GM23338 (cell line): ENCODE measurements at regions not wholly inside any gene's neighbourhood (a gene's known extent, or its start where the extent isn't known, plus 50 kb on each side); places are given as distances from the start of the nearest gene placed in this dataset.

Experiments
- ATAC-seq: fragments of 200-7000 bp; cut with Tn5 transposase; 3 replicates; pipeline ENCODE4 v1.9.1; 2020
- DNase-seq: peaks from one replicate; pipeline ENCODE4 v3.0.0-alpha.2; 2015; ENCODE audit warnings: low spot score
- H2AFZ ChIP-seq: fragments of 200-600 bp; sonication (generic); 2 replicates; pipeline ENCODE4 v1.8.0; 2016; ENCODE audit warnings: antibody characterized with exemption, mild to moderate bottlenecking, moderate library complexity
- H3F3A ChIP-seq: fragments of 200-600 bp; sonication (generic); replicated peaks from 2 replicates; pipeline ENCODE4 v1.8.0; 2017; ENCODE audit warnings: antibody characterized with exemption, mixed run types, low read depth
- H3K27ac ChIP-seq: fragments of 200-600 bp; sonication (generic); 2 replicates; pipeline ENCODE4 v1.6.1; 2016; ENCODE audit warnings: low read depth
- H3K27me3 ChIP-seq: fragments of 200-600 bp; sonication (generic); 2 replicates; pipeline ENCODE4 v1.8.0; 2016; ENCODE audit warnings: mild to moderate bottlenecking, mixed run types, moderate library complexity; ENCODE audit not compliant: insufficient read depth
- H3K36me3 ChIP-seq: fragments of 200-600 bp; sonication (generic); 2 replicates; pipeline ENCODE4 v1.8.0; 2016; ENCODE audit warnings: mild to moderate bottlenecking; ENCODE audit not compliant: insufficient read depth
- H3K4me1 ChIP-seq: fragments of 200-600 bp; sonication (generic); 2 replicates; pipeline ENCODE4 v1.8.0; 2016; ENCODE audit warnings: mild to moderate bottlenecking, moderate library complexity; ENCODE audit not compliant: insufficient read depth
- H3K4me2 ChIP-seq: fragments of 200-600 bp; sonication (generic); 2 replicates; pipeline ENCODE4 v1.7.1; 2017; ENCODE audit warnings: mixed run types
- H3K4me3 ChIP-seq: fragments of 200-600 bp; sonication (generic); 2 replicates; pipeline ENCODE4 v1.6.1; 2016; ENCODE audit warnings: mixed run types
- H3K79me2 ChIP-seq: fragments of 200-600 bp; sonication (generic); replicated peaks from 2 replicates; pipeline ENCODE4 v1.8.0; 2017; ENCODE audit warnings: mild to moderate bottlenecking; ENCODE audit not compliant: insufficient read depth
- H3K9me2 ChIP-seq: fragments of 200-600 bp; sonication (generic); 2 replicates; pipeline ENCODE4 v1.8.0; 2017; ENCODE audit not compliant: insufficient read depth
- H4K20me1 ChIP-seq: fragments of 200-600 bp; sonication (generic); replicated peaks from 2 replicates; pipeline ENCODE4 v1.8.0; 2017; ENCODE audit warnings: mild to moderate bottlenecking; ENCODE audit not compliant: insufficient read depth
- H3K27ac Mint-ChIP-seq: 2 replicates; pipeline ENCODE4 v1.8.0; 2020; ENCODE audit warnings: inconsistent platforms, mild to moderate bottlenecking, moderate library complexity, mixed read lengths
- H3K27me3 Mint-ChIP-seq: 3 replicates; pipeline ENCODE4 v1.8.0; 2022; ENCODE audit warnings: low read depth, mild to moderate bottlenecking, moderate library complexity, mixed read lengths, inconsistent platforms; ENCODE audit not compliant: insufficient read depth, poor library complexity
- H3K36me3 Mint-ChIP-seq: 3 replicates; pipeline ENCODE4 v1.8.0; 2021; ENCODE audit warnings: low read depth, mild to moderate bottlenecking, inconsistent platforms, moderate library complexity, mixed read lengths
- H3K4me1 Mint-ChIP-seq: 3 replicates; pipeline ENCODE4 v1.8.0; 2020; ENCODE audit warnings: mild to moderate bottlenecking, inconsistent platforms, mixed read lengths
- H3K4me3 Mint-ChIP-seq: 3 replicates; pipeline ENCODE4 v1.8.0; 2021; ENCODE audit warnings: moderate library complexity, mild to moderate bottlenecking, inconsistent platforms, mixed read lengths
- H3K9me3 Mint-ChIP-seq: 3 replicates; pipeline ENCODE4 v1.8.0; 2020; ENCODE audit warnings: moderate library complexity, mild to moderate bottlenecking, inconsistent platforms, mixed read lengths
- CREB1 ChIP-seq: fragments of 250-450 bp; sonication (Bioruptor Pico); IDR thresholded peaks from 2 replicates; pipeline ENCODE4 v1.5.0; 2020; ENCODE audit warnings: low read depth, mild to moderate bottlenecking, moderate library complexity
- EZH2 ChIP-seq: fragments of 200-600 bp; sonication (generic); IDR thresholded peaks from one replicate; pipeline ENCODE4 v1.8.0; 2017; ENCODE audit warnings: antibody characterized with exemption, mild to moderate bottlenecking, low read depth; ENCODE audit not compliant: unreplicated experiment
- EZH2phosphoT487 ChIP-seq: fragments of 200-600 bp; sonication (generic); IDR thresholded peaks from one replicate; pipeline ENCODE4 v1.8.1; 2018; ENCODE audit warnings: antibody characterized with exemption; ENCODE audit not compliant: unreplicated experiment
- JUNB ChIP-seq: IDR thresholded peaks from one replicate; pipeline ENCODE4 v1.6.1; 2016; ENCODE audit warnings: antibody characterized with exemption; ENCODE audit not compliant: unreplicated experiment
- NANOG ChIP-seq: IDR thresholded peaks from 2 replicates; pipeline ENCODE4 v1.6.1; 2016; ENCODE audit warnings: antibody characterized with exemption, borderline replicate concordance
- POLR2AphosphoS5 ChIP-seq: IDR thresholded peaks from 2 replicates; pipeline ENCODE4 v1.6.1; 2016; ENCODE audit warnings: antibody characterized with exemption, low read depth
- REST ChIP-seq: IDR thresholded peaks from one replicate; pipeline ENCODE4 v1.6.1; 2018; ENCODE audit warnings: antibody characterized with exemption; ENCODE audit not compliant: unreplicated experiment
- STAT1 ChIP-seq: IDR thresholded peaks from one replicate; pipeline ENCODE4 v1.6.1; 2016; ENCODE audit warnings: antibody characterized with exemption; ENCODE audit not compliant: unreplicated experiment
- ZNF114 ChIP-seq: fragments of 250-450 bp; sonication (Bioruptor Pico); IDR thresholded peaks from 2 replicates; pipeline ENCODE4 v1.5.0; 2020; ENCODE audit warnings: mild to moderate bottlenecking, moderate library complexity
- ZNF331 ChIP-seq: fragments of 250-450 bp; sonication (Bioruptor Pico); IDR thresholded peaks from 2 replicates; pipeline ENCODE4 v1.5.0; 2020; ENCODE audit warnings: low read depth, mild to moderate bottlenecking, moderate library complexity
- TF ChIP-seq, protein P1 (sequence below): fragments of 250-450 bp; sonication (Bioruptor Pico); IDR thresholded peaks from 2 replicates; pipeline ENCODE4 v1.5.0; 2020; ENCODE audit warnings: mild to moderate bottlenecking, moderate library complexity
- TF ChIP-seq, protein P2 (sequence below), 2 experiments: fragments of 200-600 bp in 1 of 2; sonication (generic) in 1 of 2; conservative IDR thresholded peaks; 2 replicates each; pipeline versions ENCODE4 v1.5.1 to v1.6.1; 2016 to 2017; ENCODE audit warnings: antibody characterized with exemption in 2 of 2, low read depth in 2 of 2, mild to moderate bottlenecking in 2 of 2, moderate library complexity in 1 of 2
- TF ChIP-seq, protein P3 (sequence below): IDR thresholded peaks from 2 replicates; pipeline ENCODE4 v1.6.1; 2016; ENCODE audit warnings: antibody characterized with exemption

DNA sequence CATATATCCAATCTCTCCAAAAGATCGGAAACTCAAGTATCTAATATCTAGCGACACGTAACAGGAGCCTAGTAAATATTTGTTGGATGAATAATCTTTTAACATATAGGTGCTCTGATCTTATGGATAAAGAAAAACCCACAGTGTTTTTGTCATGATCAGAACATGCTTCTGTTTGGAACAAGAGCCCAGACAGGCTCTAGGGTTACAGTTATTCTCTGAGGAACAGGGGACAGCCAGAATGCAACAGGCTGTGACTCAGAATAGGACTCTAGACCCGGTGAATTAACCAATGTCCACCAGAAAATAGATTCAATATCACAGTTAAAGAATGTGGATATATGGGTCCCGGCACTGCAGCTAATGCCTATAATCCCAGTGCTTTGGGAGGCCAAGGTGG is 296.1 kb upstream of the FZD8 start:
- Mint-ChIP-seq H3K27ac (no peak overlapping the region), H3K4me1 (peaks cover 13% of the 10 kb centered on the region), H3K36me3 (no peaks in the 10 kb centered on the region), H3K9me3 (no peaks in the 10 kb centered on the region; the same call in 2 of the 3 replicates), H3K27me3 (peaks cover 5% of the 10 kb centered on the region), H3K4me3 (no peak overlapping the region)
- Histone ChIP-seq H3K36me3 (no peaks in the 10 kb centered on the region), H3K4me2 (no peak overlapping the region), H3K79me2 (no peaks in the 10 kb centered on the region), H3K4me1 (peaks cover 8% of the 10 kb centered on the region; the same call in 1 of the 2 replicates), H3K27ac (no peak overlapping the region), H3K9me2 (peaks cover 4% of the 10 kb centered on the region; the same call in 1 of the 2 replicates), H4K20me1 (no peaks in the 10 kb centered on the region), H3F3A (no peaks in the 10 kb centered on the region), H2AFZ (no peak overlapping the region), H3K4me3 (no peak overlapping the region), H3K27me3 (no peaks in the 10 kb centered on the region)
- no peak for TF ChIP-seq EZH2phosphoT487
- TF ChIP-seq JUNB, result no peak
- no peak for TF ChIP-seq STAT1
- TF ChIP-seq ZNF114, result no peak
- TF ChIP-seq, protein P1, sequence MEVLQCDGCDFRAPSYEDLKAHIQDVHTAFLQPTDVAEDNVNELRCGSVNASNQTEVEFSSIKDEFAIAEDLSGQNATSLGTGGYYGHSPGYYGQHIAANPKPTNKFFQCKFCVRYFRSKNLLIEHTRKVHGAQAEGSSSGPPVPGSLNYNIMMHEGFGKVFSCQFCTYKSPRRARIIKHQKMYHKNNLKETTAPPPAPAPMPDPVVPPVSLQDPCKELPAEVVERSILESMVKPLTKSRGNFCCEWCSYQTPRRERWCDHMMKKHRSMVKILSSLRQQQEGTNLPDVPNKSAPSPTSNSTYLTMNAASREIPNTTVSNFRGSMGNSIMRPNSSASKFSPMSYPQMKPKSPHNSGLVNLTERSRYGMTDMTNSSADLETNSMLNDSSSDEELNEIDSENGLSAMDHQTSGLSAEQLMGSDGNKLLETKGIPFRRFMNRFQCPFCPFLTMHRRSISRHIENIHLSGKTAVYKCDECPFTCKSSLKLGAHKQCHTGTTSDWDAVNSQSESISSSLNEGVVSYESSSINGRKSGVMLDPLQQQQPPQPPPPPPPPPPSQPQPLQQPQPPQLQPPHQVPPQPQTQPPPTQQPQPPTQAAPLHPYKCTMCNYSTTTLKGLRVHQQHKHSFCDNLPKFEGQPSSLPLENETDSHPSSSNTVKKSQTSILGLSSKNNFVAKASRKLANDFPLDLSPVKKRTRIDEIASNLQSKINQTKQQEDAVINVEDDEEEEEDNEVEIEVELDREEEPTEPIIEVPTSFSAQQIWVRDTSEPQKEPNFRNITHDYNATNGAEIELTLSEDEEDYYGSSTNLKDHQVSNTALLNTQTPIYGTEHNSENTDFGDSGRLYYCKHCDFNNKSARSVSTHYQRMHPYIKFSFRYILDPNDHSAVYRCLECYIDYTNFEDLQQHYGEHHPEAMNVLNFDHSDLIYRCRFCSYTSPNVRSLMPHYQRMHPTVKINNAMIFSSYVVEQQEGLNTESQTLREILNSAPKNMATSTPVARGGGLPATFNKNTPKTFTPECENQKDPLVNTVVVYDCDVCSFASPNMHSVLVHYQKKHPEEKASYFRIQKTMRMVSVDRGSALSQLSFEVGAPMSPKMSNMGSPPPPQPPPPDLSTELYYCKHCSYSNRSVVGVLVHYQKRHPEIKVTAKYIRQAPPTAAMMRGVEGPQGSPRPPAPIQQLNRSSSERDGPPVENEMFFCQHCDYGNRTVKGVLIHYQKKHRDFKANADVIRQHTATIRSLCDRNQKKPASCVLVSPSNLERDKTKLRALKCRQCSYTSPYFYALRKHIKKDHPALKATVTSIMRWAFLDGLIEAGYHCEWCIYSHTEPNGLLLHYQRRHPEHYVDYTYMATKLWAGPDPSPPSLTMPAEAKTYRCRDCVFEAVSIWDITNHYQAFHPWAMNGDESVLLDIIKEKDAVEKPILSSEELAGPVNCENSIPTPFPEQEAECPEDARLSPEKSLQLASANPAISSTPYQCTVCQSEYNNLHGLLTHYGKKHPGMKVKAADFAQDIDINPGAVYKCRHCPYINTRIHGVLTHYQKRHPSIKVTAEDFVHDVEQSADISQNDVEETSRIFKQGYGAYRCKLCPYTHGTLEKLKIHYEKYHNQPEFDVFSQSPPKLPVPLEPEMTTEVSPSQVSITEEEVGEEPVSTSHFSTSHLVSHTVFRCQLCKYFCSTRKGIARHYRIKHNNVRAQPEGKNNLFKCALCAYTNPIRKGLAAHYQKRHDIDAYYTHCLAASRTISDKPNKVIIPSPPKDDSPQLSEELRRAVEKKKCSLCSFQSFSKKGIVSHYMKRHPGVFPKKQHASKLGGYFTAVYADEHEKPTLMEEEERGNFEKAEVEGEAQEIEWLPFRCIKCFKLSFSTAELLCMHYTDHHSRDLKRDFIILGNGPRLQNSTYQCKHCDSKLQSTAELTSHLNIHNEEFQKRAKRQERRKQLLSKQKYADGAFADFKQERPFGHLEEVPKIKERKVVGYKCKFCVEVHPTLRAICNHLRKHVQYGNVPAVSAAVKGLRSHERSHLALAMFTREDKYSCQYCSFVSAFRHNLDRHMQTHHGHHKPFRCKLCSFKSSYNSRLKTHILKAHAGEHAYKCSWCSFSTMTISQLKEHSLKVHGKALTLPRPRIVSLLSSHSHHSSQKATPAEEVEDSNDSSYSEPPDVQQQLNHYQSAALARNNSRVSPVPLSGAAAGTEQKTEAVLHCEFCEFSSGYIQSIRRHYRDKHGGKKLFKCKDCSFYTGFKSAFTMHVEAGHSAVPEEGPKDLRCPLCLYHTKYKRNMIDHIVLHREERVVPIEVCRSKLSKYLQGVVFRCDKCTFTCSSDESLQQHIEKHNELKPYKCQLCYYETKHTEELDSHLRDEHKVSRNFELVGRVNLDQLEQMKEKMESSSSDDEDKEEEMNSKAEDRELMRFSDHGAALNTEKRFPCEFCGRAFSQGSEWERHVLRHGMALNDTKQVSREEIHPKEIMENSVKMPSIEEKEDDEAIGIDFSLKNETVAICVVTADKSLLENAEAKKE (CRISPR knock-in tag), result no peak
- TF ChIP-seq NANOG, result no peak
- TF ChIP-seq REST, result no peak
- TF ChIP-seq, protein P2, sequence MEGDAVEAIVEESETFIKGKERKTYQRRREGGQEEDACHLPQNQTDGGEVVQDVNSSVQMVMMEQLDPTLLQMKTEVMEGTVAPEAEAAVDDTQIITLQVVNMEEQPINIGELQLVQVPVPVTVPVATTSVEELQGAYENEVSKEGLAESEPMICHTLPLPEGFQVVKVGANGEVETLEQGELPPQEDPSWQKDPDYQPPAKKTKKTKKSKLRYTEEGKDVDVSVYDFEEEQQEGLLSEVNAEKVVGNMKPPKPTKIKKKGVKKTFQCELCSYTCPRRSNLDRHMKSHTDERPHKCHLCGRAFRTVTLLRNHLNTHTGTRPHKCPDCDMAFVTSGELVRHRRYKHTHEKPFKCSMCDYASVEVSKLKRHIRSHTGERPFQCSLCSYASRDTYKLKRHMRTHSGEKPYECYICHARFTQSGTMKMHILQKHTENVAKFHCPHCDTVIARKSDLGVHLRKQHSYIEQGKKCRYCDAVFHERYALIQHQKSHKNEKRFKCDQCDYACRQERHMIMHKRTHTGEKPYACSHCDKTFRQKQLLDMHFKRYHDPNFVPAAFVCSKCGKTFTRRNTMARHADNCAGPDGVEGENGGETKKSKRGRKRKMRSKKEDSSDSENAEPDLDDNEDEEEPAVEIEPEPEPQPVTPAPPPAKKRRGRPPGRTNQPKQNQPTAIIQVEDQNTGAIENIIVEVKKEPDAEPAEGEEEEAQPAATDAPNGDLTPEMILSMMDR (conservative IDR thresholded peaks at IDR 0.05; ENCODE audit: low read depth in 2 of 2), result no peak
- TF ChIP-seq CREB1 (CRISPR knock-in tag), result no peak
- TF ChIP-seq ZNF331 (CRISPR knock-in tag), result no peak
- TF ChIP-seq, protein P3, sequence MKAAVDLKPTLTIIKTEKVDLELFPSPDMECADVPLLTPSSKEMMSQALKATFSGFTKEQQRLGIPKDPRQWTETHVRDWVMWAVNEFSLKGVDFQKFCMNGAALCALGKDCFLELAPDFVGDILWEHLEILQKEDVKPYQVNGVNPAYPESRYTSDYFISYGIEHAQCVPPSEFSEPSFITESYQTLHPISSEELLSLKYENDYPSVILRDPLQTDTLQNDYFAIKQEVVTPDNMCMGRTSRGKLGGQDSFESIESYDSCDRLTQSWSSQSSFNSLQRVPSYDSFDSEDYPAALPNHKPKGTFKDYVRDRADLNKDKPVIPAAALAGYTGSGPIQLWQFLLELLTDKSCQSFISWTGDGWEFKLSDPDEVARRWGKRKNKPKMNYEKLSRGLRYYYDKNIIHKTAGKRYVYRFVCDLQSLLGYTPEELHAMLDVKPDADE, result no peak
- TF ChIP-seq POLR2AphosphoS5, result no peak
- no peak for TF ChIP-seq EZH2
- ATAC-seq, result no peak
- DNase-seq, result no peak
